Endodermal cell (in vitro differentiated cells): ENCODE measurements at regions not wholly inside any gene's neighbourhood (a gene's known extent, or its start where the extent isn't known, plus 50 kb on each side); places are given as distances from the start of the nearest gene placed in this dataset.

Experiments used
- DNase-seq: peaks from one replicate; pipeline ENCODE4 v3.0.0-alpha.2; 2017
- H3K27ac ChIP-seq: 2 replicates; pipeline ENCODE4 v1.5.1; 2013; ENCODE audit warnings: mild to moderate bottlenecking, low read depth, low read length, moderate library complexity
- H3K27me3 ChIP-seq: 2 replicates; pipeline ENCODE4 v1.6.1; 2013; ENCODE audit warnings: mild to moderate bottlenecking, low read length, moderate library complexity; ENCODE audit not compliant: insufficient read depth, control insufficient read depth, poor library complexity, severe bottlenecking
- H3K36me3 ChIP-seq: 2 replicates; pipeline ENCODE4 v1.7.0; 2013; ENCODE audit warnings: mild to moderate bottlenecking, low read length, moderate library complexity; ENCODE audit not compliant: control insufficient read depth, insufficient read depth
- H3K4me1 ChIP-seq: one replicate; pipeline ENCODE4 v1.7.0; 2013; ENCODE audit warnings: low read length; ENCODE audit not compliant: control insufficient read depth, insufficient read depth
- H3K4me3 ChIP-seq: 2 replicates; pipeline ENCODE4 v1.5.1; 2013; ENCODE audit warnings: mild to moderate bottlenecking, low read length, moderate library complexity
- H3K9ac ChIP-seq: 2 replicates; pipeline ENCODE4 v1.6.1; 2013; ENCODE audit warnings: mild to moderate bottlenecking, low read length, moderate library complexity; ENCODE audit not compliant: poor library complexity, severe bottlenecking; ENCODE audit errors: extremely low read depth
- H3K9me3 ChIP-seq: 2 replicates; pipeline ENCODE4 v1.6.1; 2013; ENCODE audit warnings: mild to moderate bottlenecking, low read length, moderate library complexity; ENCODE audit not compliant: control insufficient read depth
- H3K27ac Mint-ChIP-seq: 2 replicates; pipeline ENCODE4 v1.8.0; 2020; ENCODE audit warnings: mixed read lengths
- H3K27me3 Mint-ChIP-seq: 2 replicates; pipeline ENCODE4 v1.8.0; 2021; ENCODE audit warnings: mild to moderate bottlenecking, mixed read lengths; ENCODE audit not compliant: insufficient read depth
- H3K36me3 Mint-ChIP-seq: 2 replicates; pipeline ENCODE4 v1.8.0; 2020; ENCODE audit warnings: low read depth, mixed read lengths
- H3K4me1 Mint-ChIP-seq: 2 replicates; pipeline ENCODE4 v1.8.0; 2020; ENCODE audit warnings: mixed read lengths
- H3K4me3 Mint-ChIP-seq: 2 replicates; pipeline ENCODE4 v1.8.0; 2020; ENCODE audit warnings: mild to moderate bottlenecking, moderate library complexity, mixed read lengths
- H3K9me3 Mint-ChIP-seq: 2 replicates; pipeline ENCODE4 v1.8.0; 2020; ENCODE audit warnings: mild to moderate bottlenecking, mixed read lengths
- CTCF ChIP-seq: fragments of 200-600 bp; sonication (generic); conservative IDR thresholded peaks from 2 replicates; pipeline ENCODE4 v1.5.0; 2021; ENCODE audit warnings: antibody characterized with exemption, mild to moderate bottlenecking
- WGBS, 2 experiments: methylation state at CpG; one replicate each; pipeline versions ENCODE4 v1.1.5 to v1.1.7; 2013; ENCODE audit warnings: missing lambda C conversion rate in 2 of 2, mixed read lengths in 1 of 2; ENCODE audit not compliant: insufficient coverage in 1 of 2, insufficient read length in 1 of 2; 5-methylcytosine and 5-hydroxymethylcytosine counted together

GRCh38 chr11:19567996-19568395 lies 144.6 kb upstream of the NAV2 start:
- no peaks in the 10 kb centered on the region for H3K36me3 Mint-ChIP-seq
- WGBS, 2 experiments, result 92 to 97% methylated on average over 1 to 3 of the region's 3 CpGs
- H3K4me1 Mint-ChIP-seq, result peaks cover 3% of the 10 kb centered on the region
- H3K4me1 ChIP-seq, result no peaks in the 10 kb centered on the region
- TF ChIP-seq CTCF, result no peak
- no peak overlapping the region for H3K9ac ChIP-seq
- no peaks in the 10 kb centered on the region for H3K9me3 Mint-ChIP-seq
- peaks cover 10% of the 10 kb centered on the region for H3K27me3 Mint-ChIP-seq
- no peak overlapping the region for H3K4me3 Mint-ChIP-seq
- H3K36me3 ChIP-seq, result no peaks in the 10 kb centered on the region
- no peak overlapping the region for H3K4me3 ChIP-seq
- no peak for DNase-seq
- H3K9me3 ChIP-seq, result no peaks in the 10 kb centered on the region
- no peak overlapping the region for H3K27ac Mint-ChIP-seq
- H3K27ac ChIP-seq, result no peak overlapping the region
- H3K27me3 ChIP-seq, result peaks cover 7% of the 10 kb centered on the region

GRCh38 chr11:19566583-19567379 lies 145.9 kb upstream of the NAV2 start:
- Mint-ChIP-seq H3K9me3 (no peaks in the 10 kb centered on the region), H3K36me3 (no peaks in the 10 kb centered on the region), H3K27ac (no peak overlapping the region), H3K4me1 (peaks cover 3% of the 10 kb centered on the region), H3K27me3 (peaks cover 10% of the 10 kb centered on the region), H3K4me3 (no peak overlapping the region)
- no peaks in the 10 kb centered on the region for H3K4me1 ChIP-seq
- no peak for TF ChIP-seq CTCF
- DNase-seq, result no peak
- no peak overlapping the region for H3K4me3 ChIP-seq
- 88 to 93% methylated on average over 2 to 4 of the region's 5 CpGs for WGBS, 2 experiments
- H3K9ac ChIP-seq, result no peak overlapping the region
- peaks cover 7% of the 10 kb centered on the region for H3K27me3 ChIP-seq
- H3K36me3 ChIP-seq, result no peaks in the 10 kb centered on the region
- H3K27ac ChIP-seq, result no peak overlapping the region
- H3K9me3 ChIP-seq, result no peaks in the 10 kb centered on the region

GRCh38 chr11:19565639-19566038 lies 147.0 kb upstream of the NAV2 start:
- WGBS, 2 experiments, result 90 to 94% methylated on average over 4 to 6 of the region's 7 CpGs
- Histone ChIP-seq H3K9ac (no peak overlapping the region), H3K4me1 (no peaks in the 10 kb centered on the region), H3K27me3 (peaks cover 7% of the 10 kb centered on the region), H3K36me3 (no peaks in the 10 kb centered on the region), H3K4me3 (no peak overlapping the region), H3K27ac (no peak overlapping the region), H3K9me3 (no peaks in the 10 kb centered on the region)
- DNase-seq, result no peak
- peaks cover 8% of the 10 kb centered on the region for H3K4me1 Mint-ChIP-seq
- TF ChIP-seq CTCF, result no peak
- peaks cover 10% of the 10 kb centered on the region for H3K27me3 Mint-ChIP-seq
- H3K36me3 Mint-ChIP-seq, result no peaks in the 10 kb centered on the region
- no peak overlapping the region for H3K27ac Mint-ChIP-seq
- no peaks in the 10 kb centered on the region for H3K9me3 Mint-ChIP-seq
- H3K4me3 Mint-ChIP-seq, result no peak overlapping the region
